Mesendoderm (in vitro differentiated cells): ENCODE measurements at regions not wholly inside any gene's neighbourhood (a gene's known extent, or its start where the extent isn't known, plus 50 kb on each side); places are given as distances from the start of the nearest gene placed in this dataset.
A peak's percentile ranks its signal among the peaks of the same experiment; 100 is the strongest.
"Not testable (repeated sequence)": the region's sequence is repeated elsewhere in the genome, so short reads cannot be mapped to it uniquely, and the experiment has no call there.

Experiments
- DNase-seq: peaks from one replicate; pipeline ENCODE4 v3.0.0; 2013
- H2AK5ac ChIP-seq: 2 replicates; pipeline ENCODE4 v1.6.1; 2013; ENCODE audit warnings: low read length, inconsistent platforms
- H2BK120ac ChIP-seq: 2 replicates; pipeline ENCODE4 v1.6.1; 2013; ENCODE audit warnings: low read depth, mild to moderate bottlenecking, low read length, moderate library complexity, mixed read lengths
- H2BK15ac ChIP-seq: replicated peaks from 2 replicates; pipeline ENCODE4 v1.6.1; 2013; ENCODE audit warnings: low read depth, mild to moderate bottlenecking, moderate library complexity
- H2BK5ac ChIP-seq: 2 replicates; pipeline ENCODE4 v1.6.1; 2013; ENCODE audit warnings: low read length, inconsistent platforms
- H3K18ac ChIP-seq: 2 replicates; pipeline ENCODE4 v1.6.1; 2013; ENCODE audit warnings: mild to moderate bottlenecking, low read length, mixed read lengths
- H3K23ac ChIP-seq: one replicate; pipeline ENCODE4 v1.6.1; 2013; ENCODE audit warnings: low read length
- H3K27ac ChIP-seq: 2 replicates; pipeline ENCODE4 v1.5.1; 2013; ENCODE audit warnings: low read depth, mild to moderate bottlenecking, inconsistent platforms, low read length, moderate library complexity
- H3K27me3 ChIP-seq: 2 replicates; pipeline ENCODE4 v1.6.1; 2013; ENCODE audit warnings: low read length, control low read depth, mild to moderate bottlenecking, inconsistent platforms; ENCODE audit not compliant: insufficient read depth, poor library complexity
- H3K36me3 ChIP-seq: 2 replicates; pipeline ENCODE4 v1.6.1; 2013; ENCODE audit warnings: low read length, inconsistent platforms; ENCODE audit not compliant: control insufficient read depth, insufficient read depth
- H3K4ac ChIP-seq: one replicate; pipeline ENCODE4 v1.6.1; 2013; ENCODE audit warnings: low read depth, mild to moderate bottlenecking, low read length, moderate library complexity
- H3K4me1 ChIP-seq: 2 replicates; pipeline ENCODE4 v1.6.1; 2013; ENCODE audit warnings: low read depth, low read length, inconsistent platforms; ENCODE audit not compliant: control insufficient read depth
- H3K4me2 ChIP-seq: 2 replicates; pipeline ENCODE4 v1.6.1; 2013; ENCODE audit warnings: low read length
- H3K4me3 ChIP-seq: 2 replicates; pipeline ENCODE4 v1.5.1; 2013; ENCODE audit warnings: mild to moderate bottlenecking, low read length
- H3K56ac ChIP-seq: one replicate; pipeline ENCODE4 v1.6.1; 2013; ENCODE audit warnings: low read length
- H3K79me1 ChIP-seq: 2 replicates; pipeline ENCODE4 v1.6.1; 2013; ENCODE audit warnings: low read length, inconsistent platforms
- H3K79me2 ChIP-seq: 2 replicates; pipeline ENCODE4 v1.6.1; 2013; ENCODE audit warnings: mild to moderate bottlenecking, low read length; ENCODE audit not compliant: control insufficient read depth, insufficient read depth
- H3K9ac ChIP-seq: 2 replicates; pipeline ENCODE4 v1.6.1; 2013; ENCODE audit warnings: low read length, inconsistent platforms
- H4K5ac ChIP-seq: one replicate; pipeline ENCODE4 v1.6.1; 2013; ENCODE audit warnings: low read length
- H4K8ac ChIP-seq: one replicate; pipeline ENCODE4 v1.6.1; 2013; ENCODE audit warnings: low read depth, mild to moderate bottlenecking, control low read depth, low read length, moderate library complexity
- WGBS: extraction: QIAGEN DNeasy Blood & Tissue Kit; methylation state at CpG from one replicate; pipeline ENCODE4 v1.1.7; 2013; ENCODE audit warnings: low lambda C conversion rate, missing lambda C conversion rate; ENCODE audit not compliant: insufficient coverage; ENCODE audit errors: extremely low coverage; 5-methylcytosine and 5-hydroxymethylcytosine counted together

DNA sequence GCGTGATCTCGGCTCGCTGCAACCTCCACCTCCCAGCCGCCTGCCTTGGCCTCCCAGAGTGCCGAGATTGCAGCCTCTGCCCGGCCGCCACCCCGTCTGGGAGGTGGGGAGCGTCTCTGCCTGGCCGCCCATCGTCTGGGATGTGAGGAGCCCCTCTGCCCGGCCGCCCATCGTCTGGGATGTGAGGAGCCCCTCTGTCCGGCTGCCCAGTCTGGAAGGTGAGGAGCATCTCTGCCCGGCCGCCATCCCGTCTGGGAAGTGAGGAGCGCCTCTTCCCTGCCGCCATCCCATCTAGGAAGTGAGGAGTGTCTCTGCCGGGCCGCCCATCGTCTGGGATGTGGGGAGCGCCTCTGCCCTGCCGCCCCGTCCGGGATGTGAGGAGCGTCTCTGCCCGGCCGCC is 56.9 kb upstream of the FOXE1 start:
- not testable (repeated sequence) for H2BK120ac ChIP-seq, H3K23ac ChIP-seq, H2AK5ac ChIP-seq, H3K4me2 ChIP-seq, H3K36me3 ChIP-seq, DNase-seq, H2BK15ac ChIP-seq, H3K56ac ChIP-seq, H4K5ac ChIP-seq, H3K4me3 ChIP-seq, H3K9ac ChIP-seq, H2BK5ac ChIP-seq, H3K27me3 ChIP-seq, H3K4ac ChIP-seq, H3K18ac ChIP-seq, H3K79me2 ChIP-seq, H3K4me1 ChIP-seq, H3K27ac ChIP-seq, H4K8ac ChIP-seq, H3K79me1 ChIP-seq
- no CpG with 5 or more reads among the region's 30 CpGs for WGBS

DNA sequence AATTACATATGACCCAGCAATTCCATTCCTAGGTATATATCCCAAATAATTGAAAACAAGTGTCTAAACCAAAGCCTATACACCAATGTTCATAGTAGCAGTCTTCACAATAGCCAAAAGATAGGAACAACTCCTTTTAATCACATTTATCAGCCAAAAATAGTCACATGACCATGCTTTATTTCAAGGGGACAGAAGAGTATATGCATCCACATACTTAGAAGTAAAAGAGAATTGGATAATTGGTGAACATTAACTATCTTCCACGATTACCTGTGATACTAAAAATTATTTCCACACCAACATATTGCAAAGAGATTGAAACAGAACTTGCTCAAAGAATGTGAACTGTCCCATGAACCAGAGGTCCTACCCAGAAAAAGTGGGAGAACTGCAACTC is 51.8 kb upstream of the FOXE1 start:
- Histone ChIP-seq H3K4me3 (no peak overlapping the region), H3K23ac (no peak overlapping the region), H2AK5ac (no peak overlapping the region), H3K27ac (no peak overlapping the region), H4K5ac (no peak overlapping the region), H2BK120ac (no peak overlapping the region), H3K18ac (no peak overlapping the region), H3K56ac (no peak overlapping the region), H4K8ac (no peak overlapping the region), H3K9ac (no peak overlapping the region), H3K4me2 (no peak overlapping the region), H3K27me3 (no peaks in the 10 kb centered on the region), H3K79me2 (no peaks in the 10 kb centered on the region), H3K4me1 (no peaks in the 10 kb centered on the region), H3K4ac (no peak overlapping the region), H3K79me1 (no peaks in the 10 kb centered on the region), H2BK15ac (no peak overlapping the region), H3K36me3 (no peaks in the 10 kb centered on the region), H2BK5ac (no peak overlapping the region)
- no peak for DNase-seq
- no CpG with 5 or more reads among the region's 1 CpG for WGBS

DNA sequence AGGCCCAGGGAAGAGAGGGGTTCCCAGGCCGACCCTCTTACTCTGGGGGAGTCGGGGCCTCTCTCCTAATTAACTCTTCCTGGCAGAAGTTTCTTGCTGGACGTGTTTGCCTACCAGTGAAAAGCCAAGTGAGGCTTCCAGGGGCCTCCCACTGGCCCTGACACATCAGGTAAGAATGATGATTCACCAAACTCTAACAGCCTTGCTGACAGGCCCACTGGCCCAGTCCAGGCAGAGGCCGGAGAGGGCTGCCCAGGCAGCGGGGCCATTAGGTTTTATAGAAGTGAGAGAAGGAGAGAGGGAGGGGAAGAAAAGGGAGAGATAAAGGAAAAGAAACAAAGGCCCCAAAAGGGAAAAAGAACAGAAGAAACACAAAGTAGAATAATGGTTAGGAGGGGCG is 50.8 kb upstream of the FOXE1 start:
- no peak overlapping the region for H2BK5ac ChIP-seq
- no peaks in the 10 kb centered on the region for H3K36me3 ChIP-seq
- WGBS = no CpG with 5 or more reads among the region's 6 CpGs
- no peak overlapping the region for H3K18ac ChIP-seq
- no peak overlapping the region for H2AK5ac ChIP-seq
- no peak overlapping the region for H2BK15ac ChIP-seq
- no peak overlapping the region for H4K8ac ChIP-seq
- no peaks in the 10 kb centered on the region for H3K27me3 ChIP-seq
- no peaks in the 10 kb centered on the region for H3K4me1 ChIP-seq
- no peak overlapping the region for H3K9ac ChIP-seq
- H3K4me3 ChIP-seq = no peak overlapping the region
- H3K56ac ChIP-seq = no peak overlapping the region
- H3K4me2 ChIP-seq = no peak overlapping the region
- no peak overlapping the region for H3K27ac ChIP-seq
- no peak overlapping the region for H3K4ac ChIP-seq
- H4K5ac ChIP-seq = no peak overlapping the region
- H3K79me2 ChIP-seq = no peaks in the 10 kb centered on the region
- no peak overlapping the region for H2BK120ac ChIP-seq
- DNase-seq = peak; percentile 76
- no peak overlapping the region for H3K23ac ChIP-seq
- no peaks in the 10 kb centered on the region for H3K79me1 ChIP-seq

DNA sequence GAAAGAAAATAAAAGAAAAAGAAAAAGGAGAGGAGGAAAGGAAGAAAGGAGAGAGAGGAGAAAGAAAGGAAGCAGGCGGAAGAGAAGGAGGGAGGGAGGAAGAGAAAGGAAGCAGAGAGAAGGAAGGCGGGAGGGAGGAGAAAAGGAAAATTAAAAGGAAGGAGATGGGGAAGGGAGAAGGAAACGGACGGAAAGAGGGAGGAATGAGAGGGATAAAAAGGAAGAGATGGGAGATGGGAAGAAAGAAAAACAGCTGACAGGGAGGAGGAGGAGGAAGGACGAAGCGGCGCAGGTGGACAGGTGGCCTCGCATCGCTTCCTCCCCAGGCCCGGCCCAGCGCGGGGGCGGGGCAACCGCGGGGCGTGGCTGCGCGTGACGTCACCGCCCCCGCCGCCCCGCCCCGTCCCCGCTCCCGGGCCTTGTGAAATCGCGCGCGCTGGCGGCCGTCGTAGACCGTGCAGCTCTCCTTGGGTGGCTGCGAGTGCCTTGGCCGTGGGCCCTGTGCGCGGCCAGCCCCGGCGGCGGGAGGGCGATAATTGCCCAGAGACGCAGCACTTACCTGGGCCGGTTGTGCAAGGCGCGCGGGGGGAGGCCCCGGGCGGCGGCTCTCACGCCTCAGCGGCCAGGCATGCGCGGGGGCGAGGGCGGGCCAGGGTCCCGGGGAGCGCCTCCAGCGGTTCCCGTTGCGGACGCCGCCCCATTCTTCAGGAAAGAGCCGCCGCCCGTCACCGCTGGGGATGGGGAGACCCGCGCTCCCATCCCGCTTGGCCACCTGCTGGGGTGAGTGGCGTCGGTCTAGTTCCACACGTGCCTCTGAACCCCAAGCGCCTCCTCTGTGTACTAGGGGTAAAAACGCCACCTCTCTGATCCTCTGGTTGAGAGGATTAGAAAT is 49.6 kb upstream of the FOXE1 start:
- no peaks in the 10 kb centered on the region for H3K36me3 ChIP-seq
- H2BK120ac ChIP-seq = no peak overlapping the region
- peak overlapping the region; percentile 98 for H3K23ac ChIP-seq
- H3K27me3 ChIP-seq = no peaks in the 10 kb centered on the region
- peak; percentile 72 for DNase-seq
- H3K4me2 ChIP-seq = peak overlapping the region; percentile 69
- no peak overlapping the region for H2BK15ac ChIP-seq
- H3K9ac ChIP-seq = peak overlapping the region; percentile 85
- no peak overlapping the region for H2BK5ac ChIP-seq
- no peaks in the 10 kb centered on the region for H3K79me1 ChIP-seq
- H3K18ac ChIP-seq = peak overlapping the region; percentile 83
- H4K8ac ChIP-seq = no peak overlapping the region
- H3K4ac ChIP-seq = no peak overlapping the region
- WGBS = 100% methylated on average over 2 of the region's 75 CpGs
- no peak overlapping the region for H2AK5ac ChIP-seq
- peak overlapping the region; percentile 55 for H3K4me3 ChIP-seq
- peak overlapping the region; percentile 92 for H3K56ac ChIP-seq
- H4K5ac ChIP-seq = no peak overlapping the region
- peaks cover under 1% of the 10 kb centered on the region for H3K4me1 ChIP-seq
- H3K79me2 ChIP-seq = no peaks in the 10 kb centered on the region
- no peak overlapping the region for H3K27ac ChIP-seq
